ENCODE measurements at regions not wholly inside any gene's neighbourhood (a gene's known extent, or its start where the extent isn't known, plus 50 kb on each side); places are given as distances from the start of the nearest gene placed in this dataset.

GRCh38 chr3:124107104-124107890, 115.4 kb upstream of the ROPN1 start:
- TF ChIP-seq, protein P1, sequence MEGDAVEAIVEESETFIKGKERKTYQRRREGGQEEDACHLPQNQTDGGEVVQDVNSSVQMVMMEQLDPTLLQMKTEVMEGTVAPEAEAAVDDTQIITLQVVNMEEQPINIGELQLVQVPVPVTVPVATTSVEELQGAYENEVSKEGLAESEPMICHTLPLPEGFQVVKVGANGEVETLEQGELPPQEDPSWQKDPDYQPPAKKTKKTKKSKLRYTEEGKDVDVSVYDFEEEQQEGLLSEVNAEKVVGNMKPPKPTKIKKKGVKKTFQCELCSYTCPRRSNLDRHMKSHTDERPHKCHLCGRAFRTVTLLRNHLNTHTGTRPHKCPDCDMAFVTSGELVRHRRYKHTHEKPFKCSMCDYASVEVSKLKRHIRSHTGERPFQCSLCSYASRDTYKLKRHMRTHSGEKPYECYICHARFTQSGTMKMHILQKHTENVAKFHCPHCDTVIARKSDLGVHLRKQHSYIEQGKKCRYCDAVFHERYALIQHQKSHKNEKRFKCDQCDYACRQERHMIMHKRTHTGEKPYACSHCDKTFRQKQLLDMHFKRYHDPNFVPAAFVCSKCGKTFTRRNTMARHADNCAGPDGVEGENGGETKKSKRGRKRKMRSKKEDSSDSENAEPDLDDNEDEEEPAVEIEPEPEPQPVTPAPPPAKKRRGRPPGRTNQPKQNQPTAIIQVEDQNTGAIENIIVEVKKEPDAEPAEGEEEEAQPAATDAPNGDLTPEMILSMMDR (IDR thresholded peaks at IDR 0.05; ENCODE audit: extremely low read depth, insufficient read depth, missing control alignments), result no peak

DNA sequence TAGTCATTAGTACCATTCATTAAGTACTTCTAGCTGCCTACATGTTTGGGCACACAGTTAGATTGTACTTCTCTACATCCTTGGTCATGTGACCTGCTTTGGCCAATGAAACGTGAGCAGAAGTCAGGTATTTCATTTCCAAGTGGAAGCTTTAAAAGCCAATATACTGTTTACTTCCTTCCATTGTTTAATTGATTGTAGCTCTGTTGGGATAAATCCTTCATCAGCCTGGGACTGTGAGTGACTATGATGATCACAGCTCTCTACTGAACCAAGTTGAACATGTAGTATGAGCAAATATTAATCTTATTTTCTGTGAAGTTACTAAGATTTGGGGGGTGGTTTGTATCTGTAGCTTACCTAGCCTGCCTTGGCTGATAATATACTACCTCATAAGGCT, 116.5 kb upstream of the ROPN1 start:
- TF ChIP-seq, protein P1 (IDR thresholded peaks at IDR 0.05; ENCODE audit: extremely low read depth, insufficient read depth, missing control alignments), result no peak
- in situ Hi-C loops (cut with MboI; ENCODE audit: low pct_unique_long_range_greater_than_20kb, low sequenced_read_pairs, unreplicated experiment), result no loop called here
- no peak for DNase-seq (ENCODE audit: low spot score)

More at GRCh38 chr3:124107104-124107890, 115.4 kb upstream of the ROPN1 start:
- in situ Hi-C loops (cut with MboI; ENCODE audit: low pct_unique_long_range_greater_than_20kb, low sequenced_read_pairs, unreplicated experiment), result no loop called here
- DNase-seq (ENCODE audit: low spot score), result no peak

GRCh38 chr3:124113485-124113884, 121.6 kb upstream of the ROPN1 start:
- TF ChIP-seq, protein P1 (IDR thresholded peaks at IDR 0.05; ENCODE audit: extremely low read depth, insufficient read depth, missing control alignments), result no peak
- in situ Hi-C loops (cut with MboI; ENCODE audit: low pct_unique_long_range_greater_than_20kb, low sequenced_read_pairs, unreplicated experiment), result no loop called here
- DNase-seq (ENCODE audit: low spot score), result no peak

GRCh38 chr3:124115279-124115678, 123.4 kb upstream of the ROPN1 start:
- in situ Hi-C loops (cut with MboI; ENCODE audit: low pct_unique_long_range_greater_than_20kb, low sequenced_read_pairs, unreplicated experiment), result no loop called here
- TF ChIP-seq, protein P1 (IDR thresholded peaks at IDR 0.05; ENCODE audit: extremely low read depth, insufficient read depth, missing control alignments), result no peak
- DNase-seq (ENCODE audit: low spot score), result no peak

DNA sequence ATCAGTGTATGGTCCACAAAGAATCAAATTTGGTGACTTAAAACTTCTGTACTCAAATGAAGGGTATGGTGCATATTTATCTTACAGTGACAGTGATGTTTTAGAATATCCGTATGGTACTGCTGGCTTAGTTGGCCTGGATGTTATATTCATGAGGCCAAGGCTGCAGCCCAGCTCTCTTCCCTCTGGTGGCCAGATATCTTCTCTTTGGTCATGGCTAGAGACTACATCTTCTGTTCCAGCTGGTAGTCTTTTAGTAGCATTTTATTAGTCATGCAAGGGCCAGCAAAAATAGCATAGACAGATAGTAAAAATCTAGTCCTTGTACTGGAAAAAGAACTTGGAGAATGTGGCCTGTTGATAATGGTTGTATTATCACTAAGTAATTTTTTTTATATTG, 124.0 kb upstream of the ROPN1 start:
- DNase-seq (ENCODE audit: low spot score), result no peak
- TF ChIP-seq, protein P1 (IDR thresholded peaks at IDR 0.05; ENCODE audit: extremely low read depth, insufficient read depth, missing control alignments), result no peak
- in situ Hi-C loops (cut with MboI; ENCODE audit: low pct_unique_long_range_greater_than_20kb, low sequenced_read_pairs, unreplicated experiment), result no loop called here

DNA sequence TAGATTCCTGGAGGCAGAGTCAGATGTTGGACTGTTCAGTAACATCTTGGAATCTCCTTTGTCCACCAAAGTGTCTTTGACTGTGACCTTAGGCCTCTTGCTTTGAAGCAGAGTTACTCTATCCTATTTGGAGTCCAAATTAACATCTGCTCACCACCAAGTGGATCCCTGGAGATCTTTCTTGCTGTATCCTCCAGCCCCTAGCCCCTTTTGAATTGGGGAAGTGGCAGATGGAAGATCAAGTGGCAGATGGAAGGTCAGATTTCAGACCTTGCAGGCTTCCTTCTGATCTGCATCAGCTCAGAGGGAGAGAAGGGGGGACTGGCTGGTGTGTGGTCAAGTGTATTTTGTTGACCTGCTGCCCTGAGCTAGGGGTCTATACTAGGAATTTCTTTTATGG, 125.0 kb upstream of the ROPN1 start:
- in situ Hi-C loops (cut with MboI; ENCODE audit: low pct_unique_long_range_greater_than_20kb, low sequenced_read_pairs, unreplicated experiment), result no loop called here

More for the DNA sequence above, 125.0 kb upstream of the ROPN1 start:
- TF ChIP-seq, protein P1 (IDR thresholded peaks at IDR 0.05; ENCODE audit: extremely low read depth, insufficient read depth, missing control alignments), result no peak
- no peak for DNase-seq (ENCODE audit: low spot score)
